ENCODE measurements at regions not wholly inside any gene's neighbourhood (a gene's known extent, or its start where the extent isn't known, plus 50 kb on each side); places are given as distances from the start of the nearest gene placed in this dataset.

DNA sequence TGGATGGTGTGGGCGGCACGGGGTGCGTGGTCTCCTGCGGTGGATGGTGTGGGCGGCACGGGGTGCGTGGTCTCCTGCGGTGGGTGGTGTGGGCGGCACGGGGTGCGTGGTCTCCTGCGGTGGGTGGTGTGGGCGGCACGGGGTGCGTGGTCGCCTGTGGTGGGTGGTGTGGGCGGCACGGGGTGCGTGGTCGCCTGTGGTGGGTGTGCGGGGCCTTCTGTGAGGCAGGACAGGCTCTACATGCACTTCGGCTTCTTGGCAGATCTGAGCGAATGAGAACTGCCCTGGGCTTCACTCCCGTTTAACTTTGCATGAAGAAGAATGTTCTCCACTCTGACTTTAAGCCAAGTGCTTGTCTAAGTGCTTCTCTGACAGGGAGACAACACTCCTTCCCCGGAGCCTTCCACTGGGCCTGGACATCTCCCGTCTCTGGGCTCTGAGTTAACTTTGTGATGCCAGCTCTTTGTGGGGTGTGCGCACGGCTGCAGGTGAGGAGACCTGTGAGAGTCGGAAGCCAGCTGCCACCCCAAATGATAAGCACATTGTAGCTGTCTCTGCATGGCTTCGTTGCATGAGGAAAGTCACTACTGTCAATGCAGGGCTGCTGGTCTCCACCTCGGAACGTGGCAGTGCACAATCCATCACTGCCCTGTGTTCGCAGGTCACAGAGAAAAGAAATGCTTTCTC, 244.8 kb downstream of the DLL1 start:
- Mint-ChIP-seq H3K27me3 (no peaks in the 10 kb centered on the region), H3K9me3 (peaks cover 3% of the 10 kb centered on the region), H3K4me1 (no peaks in the 10 kb centered on the region), H3K36me3 (ENCODE audit: low read depth) (no peaks in the 10 kb centered on the region), H3K4me3 (no peak overlapping the region), H3K27ac (no peak overlapping the region)
- ChIA-PET CTCF (no interaction called here), POLR2A (no interaction called here)
- no peak for DNase-seq

DNA sequence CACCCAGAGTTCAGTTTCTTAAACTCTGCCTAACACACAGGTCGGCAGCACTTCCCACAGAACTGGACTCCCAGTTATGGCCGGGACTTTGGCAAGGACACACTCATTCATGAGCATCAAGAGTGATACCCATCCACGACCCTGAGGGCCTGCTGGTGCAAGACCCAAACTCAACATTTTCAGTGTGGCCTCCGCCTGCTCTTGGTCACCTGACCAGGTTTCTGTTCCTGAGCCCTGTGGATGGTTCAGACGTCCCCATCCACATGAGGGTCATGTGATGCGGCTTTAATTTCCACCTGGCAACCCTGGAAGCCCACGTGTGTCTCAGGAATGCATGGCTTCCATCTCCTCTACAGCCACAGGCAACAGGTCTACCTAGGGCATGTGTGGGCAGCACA, 245.3 kb downstream of the DLL1 start:
- DNase-seq: no peak
- no peaks in the 10 kb centered on the region for H3K27me3 Mint-ChIP-seq

DNA sequence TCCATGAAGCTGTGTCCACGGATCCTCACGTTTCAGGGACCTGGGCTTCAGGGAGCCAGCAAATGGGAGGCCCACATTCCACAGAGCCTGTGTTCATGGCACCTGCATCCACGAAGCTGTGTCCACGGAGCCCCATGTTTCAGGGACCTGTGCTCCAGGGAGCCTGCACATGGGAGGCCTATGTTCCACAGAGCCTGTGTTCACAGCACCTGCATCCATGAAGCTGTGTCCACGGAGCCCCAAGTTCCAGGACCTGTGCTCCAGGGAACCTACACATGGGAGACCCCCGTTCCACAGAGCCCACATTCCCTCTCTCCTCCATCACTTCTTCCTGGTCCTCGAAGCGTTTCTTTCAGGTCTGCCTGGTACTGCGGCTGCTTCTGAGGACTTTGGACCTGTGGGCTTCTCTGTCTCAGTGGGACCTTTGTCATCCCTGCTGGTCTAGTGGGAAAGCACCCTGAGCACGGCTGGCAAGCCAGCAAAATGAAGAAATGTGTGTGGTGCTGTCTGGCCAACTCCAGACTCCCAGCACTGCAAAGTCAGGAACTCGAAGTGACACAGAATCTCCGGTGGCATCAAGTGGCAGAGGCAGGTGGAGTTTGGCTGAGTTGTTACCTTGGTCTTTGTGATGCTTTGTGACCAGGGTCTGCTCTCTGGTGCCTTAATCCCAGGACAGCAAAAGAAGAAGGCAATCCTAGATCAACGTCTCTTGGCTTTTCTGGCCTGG, 245.9 kb downstream of the DLL1 start:
- Mint-ChIP-seq H3K27me3 (no peaks in the 10 kb centered on the region), H3K27ac (no peak overlapping the region), H3K9me3 (peaks cover 3% of the 10 kb centered on the region), H3K36me3 (ENCODE audit: low read depth) (no peaks in the 10 kb centered on the region), H3K4me3 (no peak overlapping the region), H3K4me1 (no peaks in the 10 kb centered on the region)
- ChIA-PET POLR2A (interaction anchor here (0.7 kb wide), 1 partner anchor 102 kb away, joined by 5 read pairs; no protein-coding TSS in a partner anchor), CTCF (no interaction called here)
- no peak for DNase-seq

More for the DNA sequence above, 245.3 kb downstream of the DLL1 start:
- no peaks in the 10 kb centered on the region for H3K4me1 Mint-ChIP-seq
- CTCF ChIA-PET: no interaction called here
- no peak overlapping the region for H3K4me3 Mint-ChIP-seq
- POLR2A ChIA-PET: no interaction called here
- H3K36me3 Mint-ChIP-seq (ENCODE audit: low read depth): no peaks in the 10 kb centered on the region
- H3K27ac Mint-ChIP-seq: no peak overlapping the region
- peaks cover 3% of the 10 kb centered on the region for H3K9me3 Mint-ChIP-seq

DNA sequence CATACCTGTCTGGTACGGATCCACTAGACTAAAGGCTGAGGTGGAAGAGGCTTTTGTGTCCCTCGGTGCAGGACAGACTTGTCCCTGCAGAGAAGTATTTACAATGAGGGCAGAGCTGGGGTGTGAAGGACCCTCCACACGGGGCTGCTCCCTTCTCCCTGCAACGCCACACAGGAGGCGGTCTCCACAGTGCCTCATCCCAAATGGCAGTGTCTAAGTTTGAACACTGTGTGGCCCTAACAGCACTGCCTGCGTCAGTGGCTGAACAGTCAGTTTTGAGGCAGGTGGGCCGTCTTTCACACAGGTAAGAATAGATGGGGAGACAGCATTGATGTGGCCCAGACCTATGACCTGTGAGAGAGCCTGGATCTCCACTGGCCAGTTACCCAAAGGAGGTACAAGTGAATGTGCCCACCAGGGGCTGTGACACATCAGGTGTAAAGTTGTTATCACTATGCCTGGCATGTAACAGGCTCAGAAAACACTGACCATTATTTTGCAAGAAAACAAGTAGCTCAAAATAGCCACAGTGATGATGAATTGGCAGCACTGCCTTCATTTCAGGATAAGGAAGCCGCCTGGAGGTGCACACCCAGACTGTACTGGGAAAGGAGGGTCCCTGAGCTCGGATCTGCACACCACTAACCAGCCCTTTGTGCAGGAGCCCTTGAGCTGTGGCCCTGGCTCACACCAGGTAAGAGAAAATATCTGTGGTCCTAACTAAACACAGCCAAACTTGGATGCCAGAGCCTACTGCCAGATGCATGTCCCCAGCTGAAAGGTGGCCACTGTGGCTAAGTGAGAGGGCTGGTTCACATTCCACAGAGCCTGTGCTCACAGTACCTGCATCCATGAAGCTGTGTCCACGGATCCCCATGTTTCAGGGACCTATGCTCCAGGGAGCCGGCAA, 246.7 kb downstream of the DLL1 start:
- Mint-ChIP-seq H3K9me3 (peaks cover 3% of the 10 kb centered on the region), H3K4me1 (no peaks in the 10 kb centered on the region), H3K36me3 (ENCODE audit: low read depth) (no peaks in the 10 kb centered on the region), H3K4me3 (no peak overlapping the region), H3K27me3 (no peaks in the 10 kb centered on the region), H3K27ac (no peak overlapping the region)
- POLR2A ChIA-PET: interaction anchor here (0.7 kb wide), 1 partner anchor 103 kb away, joined by 5 read pairs; no protein-coding TSS in a partner anchor
- CTCF ChIA-PET: no interaction called here
- no peak for DNase-seq

DNA sequence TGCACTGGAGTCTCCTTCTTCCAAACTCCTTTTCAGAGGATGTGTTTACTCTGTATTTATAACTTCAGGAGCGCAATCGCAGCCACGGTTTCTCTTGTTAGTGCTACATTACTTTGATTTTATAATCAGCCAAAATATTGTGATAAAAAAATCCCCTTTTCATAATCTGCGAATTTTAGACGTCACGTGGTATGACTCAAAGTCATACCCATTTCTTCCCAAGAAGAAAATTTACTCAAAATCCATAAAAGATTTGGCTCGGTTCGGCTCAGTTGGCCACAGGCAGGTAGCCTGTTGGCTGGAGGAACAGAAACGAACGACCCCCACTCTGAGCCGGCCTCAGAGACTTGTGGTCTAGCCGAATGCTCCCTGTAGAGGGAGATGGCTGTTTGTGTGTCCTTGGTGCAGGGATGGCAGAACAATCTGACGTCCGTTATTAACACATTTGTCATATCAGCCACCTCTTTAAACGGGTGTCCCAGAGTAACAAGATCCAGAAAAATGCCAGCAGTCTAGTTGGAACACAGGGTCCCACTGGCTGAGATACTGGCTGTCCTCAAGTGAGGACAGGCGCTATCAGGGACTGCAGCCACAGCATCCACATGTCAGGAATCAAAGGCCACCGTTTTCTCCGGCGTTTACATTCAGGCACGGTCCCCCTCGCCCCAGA, 247.6 kb downstream of the DLL1 start:
- no peaks in the 10 kb centered on the region for H3K27me3 Mint-ChIP-seq
- no peak overlapping the region for H3K4me3 Mint-ChIP-seq
- peaks cover 3% of the 10 kb centered on the region for H3K9me3 Mint-ChIP-seq
- DNase-seq: no peak
- no peak overlapping the region for H3K27ac Mint-ChIP-seq
- no peaks in the 10 kb centered on the region for H3K4me1 Mint-ChIP-seq
- H3K36me3 Mint-ChIP-seq (ENCODE audit: low read depth): no peaks in the 10 kb centered on the region
- ChIA-PET CTCF (no interaction called here), POLR2A (no interaction called here)

DNA sequence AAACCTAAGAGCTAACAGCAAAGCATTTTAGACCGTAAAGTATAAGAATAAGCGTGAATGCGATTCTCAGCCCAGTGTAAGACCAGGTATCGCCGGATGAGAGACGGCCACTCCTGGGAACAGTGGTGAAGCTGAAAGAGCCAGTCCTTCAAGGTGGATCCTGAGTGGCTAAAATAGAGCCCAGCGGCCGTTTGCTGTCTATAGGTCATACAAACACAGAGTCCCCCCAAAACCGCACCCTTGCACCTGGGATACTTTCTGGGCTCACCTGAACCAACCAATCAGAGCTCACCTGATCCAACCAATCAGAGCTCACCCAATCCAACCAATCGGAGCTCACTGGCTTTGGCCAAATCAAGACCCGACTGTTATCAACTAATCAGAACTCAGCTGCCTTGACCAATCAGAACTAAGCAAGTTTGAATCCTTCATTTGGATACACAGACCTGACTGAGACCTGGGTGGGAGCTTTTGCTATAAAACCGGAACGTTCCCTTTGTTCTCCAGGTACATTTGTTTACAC, 248.2 kb downstream of the DLL1 start:
- Mint-ChIP-seq H3K9me3 (peaks cover 3% of the 10 kb centered on the region), H3K4me3 (no peak overlapping the region), H3K27me3 (no peaks in the 10 kb centered on the region), H3K36me3 (ENCODE audit: low read depth) (no peaks in the 10 kb centered on the region), H3K4me1 (no peaks in the 10 kb centered on the region), H3K27ac (no peak overlapping the region)
- ChIA-PET POLR2A (no interaction called here), CTCF (no interaction called here)
- no peak for DNase-seq

DNA sequence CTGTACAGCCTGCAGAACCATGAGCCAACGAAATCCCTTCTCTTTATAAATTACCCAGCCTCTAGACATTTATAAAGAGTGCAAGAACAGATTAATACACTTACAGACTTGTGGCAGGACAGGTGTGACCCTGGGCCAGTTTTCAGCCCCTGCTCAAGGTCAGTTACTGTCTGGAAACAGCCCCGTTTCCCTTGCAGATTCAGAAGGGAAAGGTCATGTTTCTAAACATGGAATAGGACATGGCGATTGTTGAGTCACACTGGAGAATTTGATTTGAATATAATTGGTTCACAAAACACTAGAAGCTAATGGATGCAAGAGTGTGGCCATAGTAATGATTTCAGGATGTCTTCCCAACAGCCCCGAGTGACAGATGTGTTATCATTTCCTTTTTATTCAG, 248.8 kb downstream of the DLL1 start:
- DNase-seq: no peak
- no peaks in the 10 kb centered on the region for H3K27me3 Mint-ChIP-seq
- no peak overlapping the region for H3K27ac Mint-ChIP-seq
- H3K36me3 Mint-ChIP-seq (ENCODE audit: low read depth): no peaks in the 10 kb centered on the region
- CTCF ChIA-PET: no interaction called here
- POLR2A ChIA-PET: no interaction called here
- no peak overlapping the region for H3K4me3 Mint-ChIP-seq
- peaks cover 3% of the 10 kb centered on the region for H3K9me3 Mint-ChIP-seq
- H3K4me1 Mint-ChIP-seq: no peaks in the 10 kb centered on the region

DNA sequence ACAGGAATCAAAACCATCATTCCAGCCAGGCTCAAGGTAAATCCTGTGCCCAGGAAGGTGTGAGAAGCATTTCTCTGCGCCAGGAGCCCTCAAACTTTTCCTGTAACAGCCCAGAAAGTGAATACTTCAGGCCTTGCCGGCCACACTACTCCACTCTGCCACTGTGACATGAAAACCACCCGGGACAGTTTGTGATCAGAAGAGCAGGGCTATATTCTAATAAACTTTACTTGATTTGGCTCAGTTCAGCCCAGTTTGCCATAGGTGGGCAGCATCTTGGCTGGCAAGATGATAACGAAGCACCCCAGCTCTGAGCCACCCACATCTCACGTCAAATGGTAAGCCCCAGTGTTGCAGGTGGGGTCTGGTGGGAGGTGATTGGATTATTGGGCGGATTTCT, 249.4 kb downstream of the DLL1 start:
- peaks cover 3% of the 10 kb centered on the region for H3K9me3 Mint-ChIP-seq
- no peaks in the 10 kb centered on the region for H3K27me3 Mint-ChIP-seq
- no peaks in the 10 kb centered on the region for H3K36me3 Mint-ChIP-seq (ENCODE audit: low read depth)
- POLR2A ChIA-PET: no interaction called here
- no peak overlapping the region for H3K4me3 Mint-ChIP-seq
- H3K4me1 Mint-ChIP-seq: no peaks in the 10 kb centered on the region
- H3K27ac Mint-ChIP-seq: no peak overlapping the region
- CTCF ChIA-PET: no interaction called here
- DNase-seq: no peak

DNA sequence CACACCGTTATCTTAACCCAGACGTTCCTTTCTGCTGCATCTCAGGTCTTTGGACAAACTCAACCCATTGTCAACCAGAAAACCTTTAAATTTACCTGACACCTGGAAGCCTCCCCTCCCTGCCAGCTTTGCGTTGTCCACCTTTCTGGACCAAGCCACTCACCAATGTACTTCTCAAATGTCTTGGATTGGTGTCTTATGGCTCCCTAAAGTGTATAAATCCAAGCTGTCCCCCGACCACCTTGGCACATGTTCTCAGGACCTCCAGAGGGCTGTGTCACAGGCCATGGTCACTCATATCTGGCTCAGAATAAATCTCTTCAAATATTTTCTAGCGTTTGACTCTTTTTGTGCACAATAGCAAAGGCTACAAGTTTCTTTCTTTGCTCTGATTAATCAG, 250.0 kb downstream of the DLL1 start:
- POLR2A ChIA-PET: no interaction called here
- Mint-ChIP-seq H3K36me3 (ENCODE audit: low read depth) (no peaks in the 10 kb centered on the region), H3K27ac (no peak overlapping the region), H3K27me3 (no peaks in the 10 kb centered on the region), H3K9me3 (peaks cover 3% of the 10 kb centered on the region), H3K4me3 (no peak overlapping the region), H3K4me1 (no peaks in the 10 kb centered on the region)
- no peak for DNase-seq
- CTCF ChIA-PET: no interaction called here

DNA sequence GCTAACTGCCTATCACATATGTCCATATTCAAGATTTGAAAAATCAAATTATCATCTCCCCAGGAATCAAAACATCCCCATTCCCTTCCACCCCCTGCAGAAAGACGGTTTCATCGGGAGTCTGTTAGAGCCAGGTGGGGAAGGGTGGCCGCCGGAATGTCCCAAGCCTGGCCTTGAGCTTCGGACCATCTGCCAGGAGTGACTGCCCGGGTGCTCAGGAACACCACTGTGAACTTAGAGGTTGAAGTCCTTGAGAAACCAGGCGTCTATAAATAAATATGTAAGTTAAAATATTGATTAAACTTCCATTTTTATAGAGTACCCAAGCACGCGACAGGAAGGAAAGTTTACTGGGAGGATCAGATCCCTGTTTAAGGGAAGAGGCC, 250.8 kb downstream of the DLL1 start:
- Mint-ChIP-seq H3K4me3 (no peak overlapping the region), H3K27ac (no peak overlapping the region), H3K27me3 (no peaks in the 10 kb centered on the region), H3K4me1 (no peaks in the 10 kb centered on the region), H3K9me3 (peaks cover 5% of the 10 kb centered on the region), H3K36me3 (ENCODE audit: low read depth) (no peaks in the 10 kb centered on the region)
- ChIA-PET POLR2A (no interaction called here), CTCF (no interaction called here)
- no peak for DNase-seq

DNA sequence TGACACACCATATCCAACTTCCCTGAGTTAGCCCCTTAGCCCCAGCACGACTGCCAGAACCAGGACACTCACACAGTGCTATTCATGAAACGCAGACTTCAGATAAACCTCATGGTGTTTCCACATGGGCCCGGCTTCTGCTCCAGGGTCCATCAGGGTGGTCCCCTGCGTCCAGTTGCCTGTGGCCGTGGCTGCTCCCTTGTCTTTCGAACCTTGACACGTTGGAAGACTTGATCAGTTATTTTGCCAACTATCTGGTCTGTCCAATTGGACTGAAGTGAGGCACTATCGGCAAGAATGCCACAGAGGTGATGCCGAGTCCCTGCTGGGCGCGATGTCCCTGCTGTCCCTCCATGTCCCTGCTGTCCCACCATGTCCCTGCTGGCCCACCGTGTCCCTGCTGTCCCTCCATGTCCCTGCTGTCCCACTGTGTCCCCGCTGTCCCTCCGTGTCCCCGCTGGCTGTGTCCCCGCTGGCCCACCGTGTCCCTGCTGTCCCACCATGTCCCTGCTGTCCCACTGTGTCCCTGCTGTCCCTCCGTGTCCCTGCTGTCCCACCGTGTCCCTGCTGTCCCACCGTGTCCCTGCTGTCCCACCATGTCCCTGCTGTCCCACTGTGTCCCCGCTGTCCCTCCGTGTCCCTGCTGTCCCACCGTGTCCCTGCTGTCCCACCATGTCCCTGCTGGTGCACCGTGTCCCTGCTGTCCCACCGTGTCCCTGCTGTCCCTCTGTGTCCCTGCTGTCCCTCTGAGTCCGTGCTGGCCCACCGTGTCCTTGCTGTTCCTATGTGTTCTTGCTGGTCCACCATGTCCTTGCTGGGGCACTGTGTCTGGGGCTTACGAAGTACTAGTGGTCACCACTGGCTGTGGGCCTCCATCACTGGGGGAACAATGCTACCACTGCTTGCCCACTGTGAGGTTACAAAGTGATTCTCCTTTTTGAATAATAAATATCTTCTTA, 251.4 kb downstream of the DLL1 start:
- ChIA-PET CTCF (no interaction called here), POLR2A (no interaction called here)
- DNase-seq: no peak
- Mint-ChIP-seq H3K36me3 (ENCODE audit: low read depth) (no peaks in the 10 kb centered on the region), H3K4me1 (no peaks in the 10 kb centered on the region), H3K27ac (no peak overlapping the region), H3K9me3 (peaks cover 5% of the 10 kb centered on the region), H3K27me3 (no peaks in the 10 kb centered on the region), H3K4me3 (no peak overlapping the region)

DNA sequence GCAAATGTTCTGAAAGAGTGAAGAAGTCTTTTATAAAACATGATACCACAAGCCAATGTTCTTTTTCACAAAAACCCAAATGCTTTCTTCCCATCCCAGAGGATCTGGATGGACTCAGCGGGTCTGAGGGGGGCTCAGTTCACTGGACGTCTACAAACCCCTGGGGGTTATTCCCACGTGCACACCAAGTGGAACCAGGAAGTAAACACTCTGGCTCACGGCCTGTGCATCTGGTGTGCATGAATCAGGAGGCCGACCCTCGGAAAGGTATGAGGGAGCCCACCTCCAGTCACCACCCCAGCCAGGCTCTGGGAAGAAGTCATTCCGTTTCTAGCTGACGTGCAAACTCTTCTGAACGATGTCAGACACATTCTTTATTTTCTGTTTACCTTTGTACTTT, 252.2 kb downstream of the DLL1 start:
- Mint-ChIP-seq H3K4me3 (no peak overlapping the region), H3K27ac (no peak overlapping the region), H3K4me1 (no peaks in the 10 kb centered on the region), H3K27me3 (no peaks in the 10 kb centered on the region), H3K36me3 (ENCODE audit: low read depth) (no peaks in the 10 kb centered on the region), H3K9me3 (peaks cover 5% of the 10 kb centered on the region)
- DNase-seq: no peak
- POLR2A ChIA-PET: no interaction called here
- CTCF ChIA-PET: no interaction called here

Data from activated CD4-positive, alpha-beta T cell treated with anti-CD3 and anti-CD28 coated beads, Interleukin-2, amount 10 ng/mL, durations not matched to agents 7 days and 5 days (primary cell).